HEK293 (cell line): ENCODE measurements at regions not wholly inside any gene's neighbourhood (a gene's known extent, or its start where the extent isn't known, plus 50 kb on each side); places are given as distances from the start of the nearest gene placed in this dataset.

Experiments used
- CTCF ChIP-seq: fragments of 450-650 bp; formaldehyde crosslinking; IDR thresholded peaks from 2 replicates; pipeline ENCODE4 v1.5.1; 2016; ENCODE audit warnings: missing biosample characterization, missing genetic modification characterization
- KLF16 ChIP-seq: fragments of 450-650 bp; formaldehyde crosslinking; IDR thresholded peaks from 2 replicates; pipeline ENCODE4 v1.5.1; 2017; ENCODE audit warnings: missing biosample characterization, missing genetic modification characterization
- MEIS1 ChIP-seq: sonication (generic); formaldehyde crosslinking; IDR thresholded peaks from 2 replicates; pipeline ENCODE4 v1.8.1; 2022; ENCODE audit warnings: missing genetic modification reagents, mild to moderate bottlenecking, borderline replicate concordance
- SP3 ChIP-seq: fragments of 450-650 bp; formaldehyde crosslinking; IDR thresholded peaks from 2 replicates; pipeline ENCODE4 v1.5.1; 2016; ENCODE audit warnings: missing biosample characterization, missing genetic modification characterization

GRCh38 chr6:114989279-114989964, 646.6 kb upstream of the HS3ST5 start:
- TF ChIP-seq MEIS1 (CRISPR knock-in tag) (no peak), KLF16 (no peak), CTCF (tag by site-specific recombination) (no peak), SP3 (no peak)
